ENCODE measurements at regions not wholly inside any gene's neighbourhood (a gene's known extent, or its start where the extent isn't known, plus 50 kb on each side); places are given as distances from the start of the nearest gene placed in this dataset.

GRCh38 chr1:163444665-163445064 is 122.9 kb downstream of the NUF2 start:
- DNase-seq (ENCODE audit: low spot score in 2 of 2), result no peak
- H3K4me3 ChIP-seq, result no peak overlapping the region
- no peaks in the 10 kb centered on the region for H3K27me3 ChIP-seq
- H3K36me3 ChIP-seq, result no peaks in the 10 kb centered on the region
- no peak for TF ChIP-seq POLR2A (IDR thresholded peaks at IDR 0.05)
- no peak for TF ChIP-seq CTCF (IDR thresholded peaks at IDR 0.05)
- TF ChIP-seq POLR2AphosphoS5 (IDR thresholded peaks at IDR 0.05), result no peak
- H3K4me1 ChIP-seq, result no peaks in the 10 kb centered on the region
- intact Hi-C loops (cut with DNase I; ENCODE audit: low total_unique reads), result no loop called here
- no peak overlapping the region for H3K27ac ChIP-seq
- H3K9me3 ChIP-seq, result no peaks in the 10 kb centered on the region

- Histone ChIP-seq H3K27me3 (no peaks in the 10 kb centered on the region), H3K27ac (no peak overlapping the region), H3K9me3 (no peaks in the 10 kb centered on the region), H3K4me1 (no peaks in the 10 kb centered on the region), H3K36me3 (no peaks in the 10 kb centered on the region), H3K4me3 (no peak overlapping the region)
- intact Hi-C loops (cut with DNase I; ENCODE audit: low total_unique reads), result no loop called here
- TF ChIP-seq POLR2A (IDR thresholded peaks at IDR 0.05) (no peak), CTCF (IDR thresholded peaks at IDR 0.05) (no peak), POLR2AphosphoS5 (IDR thresholded peaks at IDR 0.05) (no peak)
- DNase-seq (ENCODE audit: low spot score in 2 of 2), result no peak
Measured at GRCh38 chr1:163450986-163451385, 129.2 kb downstream of the NUF2 start.

- no peaks in the 10 kb centered on the region for H3K27me3 ChIP-seq
- DNase-seq (ENCODE audit: low spot score in 2 of 2), result no peak
- H3K36me3 ChIP-seq, result no peaks in the 10 kb centered on the region
- no peak for TF ChIP-seq CTCF (IDR thresholded peaks at IDR 0.05)
- no peak for TF ChIP-seq POLR2AphosphoS5 (IDR thresholded peaks at IDR 0.05)
- TF ChIP-seq POLR2A (IDR thresholded peaks at IDR 0.05), result no peak
- H3K9me3 ChIP-seq, result no peaks in the 10 kb centered on the region
- no peak overlapping the region for H3K4me3 ChIP-seq
- H3K4me1 ChIP-seq, result no peaks in the 10 kb centered on the region
- no peak overlapping the region for H3K27ac ChIP-seq
- intact Hi-C loops (cut with DNase I; ENCODE audit: low total_unique reads), result no loop called here
Measured at GRCh38 chr1:163459539-163459938, 137.8 kb downstream of the NUF2 start.

- no peaks in the 10 kb centered on the region for H3K27me3 ChIP-seq
- no peak overlapping the region for H3K27ac ChIP-seq
- H3K4me1 ChIP-seq, result no peaks in the 10 kb centered on the region
- no peak for TF ChIP-seq POLR2AphosphoS5 (IDR thresholded peaks at IDR 0.05)
- TF ChIP-seq POLR2A (IDR thresholded peaks at IDR 0.05), result no peak
- TF ChIP-seq CTCF (IDR thresholded peaks at IDR 0.05), result no peak
- H3K4me3 ChIP-seq, result no peak overlapping the region
- no peaks in the 10 kb centered on the region for H3K9me3 ChIP-seq
- intact Hi-C loops (cut with DNase I; ENCODE audit: low total_unique reads), result no loop called here
- no peak for DNase-seq (ENCODE audit: low spot score in 2 of 2)
- H3K36me3 ChIP-seq, result no peaks in the 10 kb centered on the region
Measured at GRCh38 chr1:163467289-163467688, 145.5 kb downstream of the NUF2 start.

GRCh38 chr1:163471779-163472650 is 150.3 kb downstream of the NUF2 start:
- Histone ChIP-seq H3K4me1 (no peaks in the 10 kb centered on the region), H3K9me3 (no peaks in the 10 kb centered on the region), H3K27ac (no peak overlapping the region), H3K36me3 (no peaks in the 10 kb centered on the region), H3K27me3 (no peaks in the 10 kb centered on the region), H3K4me3 (no peak overlapping the region)
- intact Hi-C loops (cut with DNase I; ENCODE audit: low total_unique reads), result no loop called here
- DNase-seq (ENCODE audit: low spot score in 2 of 2), result no peak
- TF ChIP-seq CTCF (IDR thresholded peaks at IDR 0.05) (no peak), POLR2A (IDR thresholded peaks at IDR 0.05) (no peak), POLR2AphosphoS5 (IDR thresholded peaks at IDR 0.05) (no peak)
